Dendritic cell treated with granulocyte-macrophage colony-stimulating factor and Interleukin-4, amounts not matched to agents 40 ng/mL and 50 ng/mL, for 4 days (primary cell): ENCODE measurements at regions not wholly inside any gene's neighbourhood (a gene's known extent, or its start where the extent isn't known, plus 50 kb on each side); places are given as distances from the start of the nearest gene placed in this dataset.

Source experiments
- H3K27ac Mint-ChIP-seq: one replicate; pipeline ENCODE4 v1.8.0; 2022; ENCODE audit warnings: mild to moderate bottlenecking, mixed read lengths
- H3K27me3 Mint-ChIP-seq: one replicate; pipeline ENCODE4 v1.8.0; 2022; ENCODE audit warnings: mild to moderate bottlenecking, mixed read lengths
- H3K36me3 Mint-ChIP-seq: one replicate; pipeline ENCODE4 v1.8.0; 2022; ENCODE audit warnings: low read depth, mixed read lengths
- H3K4me1 Mint-ChIP-seq: one replicate; pipeline ENCODE4 v1.8.0; 2022; ENCODE audit warnings: low read depth, mixed read lengths
- H3K4me3 Mint-ChIP-seq: one replicate; pipeline ENCODE4 v1.8.0; 2022; ENCODE audit warnings: mild to moderate bottlenecking, moderate library complexity, mixed read lengths
- H3K9me3 Mint-ChIP-seq: one replicate; pipeline ENCODE4 v1.8.0; 2022; ENCODE audit warnings: mixed read lengths
- intact Hi-C: fragments of 100-400 bp; cut with micrococcal nuclease; formaldehyde crosslinking; loops from one replicate; pipeline ENCODE4 v1.15.0; 2022

DNA sequence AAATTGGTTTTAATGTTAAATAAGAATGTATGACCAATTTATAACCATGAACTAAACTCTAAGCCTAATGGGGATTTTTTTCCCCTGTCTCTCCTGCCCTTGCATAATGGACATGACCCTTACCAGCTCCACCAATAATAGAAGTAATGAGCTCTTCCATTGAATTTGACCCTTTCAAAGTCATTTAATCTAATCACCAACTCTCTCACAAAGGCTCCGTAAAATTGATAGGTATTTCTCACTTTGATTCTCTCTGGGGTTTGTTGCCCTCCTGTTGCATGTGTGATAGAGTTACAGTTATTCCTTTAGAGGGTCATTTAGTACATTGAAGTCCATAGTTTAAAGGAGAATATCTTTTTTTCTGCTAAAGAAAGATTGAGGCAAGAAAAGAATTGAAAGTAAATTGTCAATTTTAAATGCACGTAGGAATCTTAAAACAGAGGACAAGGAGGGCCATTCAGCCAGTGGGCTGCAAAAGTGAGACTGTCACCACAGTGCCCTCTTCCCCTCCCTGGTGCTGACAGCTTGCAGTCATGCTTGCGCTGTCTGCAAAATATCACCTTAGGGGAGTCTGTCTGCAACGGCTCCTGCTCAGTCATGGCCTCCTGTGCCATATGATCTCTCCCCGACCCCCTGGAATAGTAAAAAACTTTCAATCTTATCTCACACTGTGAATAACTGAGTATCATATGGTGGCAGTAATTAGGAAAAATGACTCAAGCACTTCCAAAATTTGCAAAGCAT lies 307.5 kb upstream of the GNPDA2 start:
- intact Hi-C loops, result no loop called here
- Mint-ChIP-seq H3K4me3 (no peak overlapping the region), H3K4me1 (no peaks in the 10 kb centered on the region), H3K9me3 (peaks cover 6% of the 10 kb centered on the region), H3K27me3 (no peaks in the 10 kb centered on the region), H3K27ac (no peak overlapping the region), H3K36me3 (no peaks in the 10 kb centered on the region)

DNA sequence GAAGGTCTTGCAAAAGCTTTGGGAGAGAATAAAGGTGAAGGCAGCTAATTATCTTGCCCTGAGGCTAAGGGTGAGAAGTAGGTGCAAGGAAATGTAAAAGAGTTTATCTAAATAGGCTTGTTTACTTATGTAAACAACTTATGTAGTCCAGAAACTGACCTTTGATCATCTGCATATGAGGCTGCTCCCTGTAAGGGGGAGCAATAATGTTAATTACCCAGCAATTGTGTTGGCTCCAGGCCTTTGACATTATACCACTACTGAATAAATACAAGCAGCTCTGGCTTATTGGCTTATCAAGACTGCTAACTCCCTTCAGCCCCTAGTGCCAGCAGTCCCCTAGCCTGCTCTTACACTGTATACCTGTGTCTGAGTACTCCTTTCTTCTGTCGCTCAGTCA lies 303.7 kb upstream of the GNPDA2 start:
- Mint-ChIP-seq H3K4me1 (no peaks in the 10 kb centered on the region), H3K36me3 (no peaks in the 10 kb centered on the region), H3K27me3 (no peaks in the 10 kb centered on the region), H3K9me3 (peaks cover 13% of the 10 kb centered on the region), H3K4me3 (no peak overlapping the region), H3K27ac (no peak overlapping the region)
- intact Hi-C loops, result no loop called here

DNA sequence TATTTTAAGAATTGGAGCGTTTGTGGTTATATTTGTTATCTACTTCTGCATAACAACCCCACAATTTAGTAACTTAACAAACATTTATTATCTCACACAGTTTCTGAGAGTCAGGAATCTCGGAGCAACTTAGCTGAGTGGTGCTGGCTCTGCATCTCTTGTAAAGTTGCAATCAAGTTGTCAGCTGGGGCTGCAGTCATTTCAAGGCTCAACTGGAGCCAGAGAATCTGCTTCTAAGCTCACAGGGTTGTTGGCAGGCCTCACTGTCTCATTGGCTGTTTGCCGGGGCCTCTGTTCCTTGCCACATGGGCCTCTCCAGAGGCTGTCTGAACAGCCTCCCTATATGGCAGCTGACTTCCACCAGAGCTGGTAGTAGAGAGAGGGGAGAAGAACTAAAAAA lies 281.2 kb upstream of the GNPDA2 start:
- intact Hi-C loops, result no loop called here
- Mint-ChIP-seq H3K27ac (no peak overlapping the region), H3K4me3 (no peak overlapping the region), H3K36me3 (no peaks in the 10 kb centered on the region), H3K4me1 (no peaks in the 10 kb centered on the region), H3K9me3 (peaks cover 8% of the 10 kb centered on the region), H3K27me3 (no peaks in the 10 kb centered on the region)

DNA sequence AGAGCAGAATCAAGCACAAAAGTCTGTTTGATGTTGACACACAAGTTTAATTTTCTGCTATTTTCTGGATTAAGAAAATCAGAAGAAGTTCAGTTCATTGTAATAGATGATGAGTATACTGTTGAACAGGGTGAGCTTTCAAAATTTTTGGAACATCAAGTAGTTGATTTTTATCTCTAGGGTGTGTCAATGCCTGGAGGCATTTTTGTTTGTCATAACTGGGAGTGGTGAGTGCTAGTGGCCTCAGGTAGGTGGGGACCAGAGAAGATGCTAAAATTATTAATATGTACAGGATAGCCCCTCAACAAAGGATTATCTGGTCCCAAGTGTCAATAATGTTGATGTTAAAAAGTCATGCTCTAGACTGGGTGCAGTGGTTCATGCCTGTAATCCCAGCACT lies 279.7 kb upstream of the GNPDA2 start:
- H3K4me3 Mint-ChIP-seq, result no peak overlapping the region
- intact Hi-C loops, result no loop called here
- no peaks in the 10 kb centered on the region for H3K27me3 Mint-ChIP-seq
- no peak overlapping the region for H3K27ac Mint-ChIP-seq
- H3K9me3 Mint-ChIP-seq, result peaks cover 8% of the 10 kb centered on the region
- no peaks in the 10 kb centered on the region for H3K4me1 Mint-ChIP-seq
- H3K36me3 Mint-ChIP-seq, result no peaks in the 10 kb centered on the region

DNA sequence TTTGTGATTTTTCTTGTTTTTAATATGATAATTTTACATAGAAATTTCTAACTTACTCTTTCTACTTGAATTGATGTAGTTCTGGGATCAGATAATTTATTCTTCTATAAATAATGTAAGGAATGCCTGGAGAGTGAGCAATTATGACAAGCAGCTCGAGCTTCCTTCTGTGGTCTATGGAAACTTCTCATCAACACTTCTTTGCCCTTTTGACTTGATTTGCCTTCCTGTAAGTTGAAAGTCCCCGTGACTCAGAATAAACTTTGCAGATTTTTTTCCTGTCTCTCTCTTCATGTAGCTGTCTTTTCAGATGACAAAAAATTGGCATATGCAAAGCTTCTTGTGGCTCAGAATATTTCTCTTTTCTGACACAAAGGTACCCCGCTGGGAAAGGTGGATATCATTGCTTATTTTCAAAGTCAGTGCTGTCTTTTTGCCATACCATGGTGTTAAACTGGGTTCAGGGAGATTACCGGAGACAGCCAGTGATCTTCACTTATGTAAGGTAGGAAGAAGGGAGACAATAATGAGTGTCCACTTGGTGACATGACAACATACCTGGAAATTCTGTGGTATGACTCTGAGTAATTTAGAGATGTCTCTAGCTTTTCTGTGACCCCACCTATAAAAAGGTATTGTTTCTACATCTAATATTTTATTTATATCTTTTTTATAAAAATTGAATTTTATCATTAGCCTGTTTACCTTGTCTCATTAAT lies 278.6 kb upstream of the GNPDA2 start:
- intact Hi-C loops, result no loop called here
- no peaks in the 10 kb centered on the region for H3K36me3 Mint-ChIP-seq
- H3K27ac Mint-ChIP-seq, result no peak overlapping the region
- no peak overlapping the region for H3K4me3 Mint-ChIP-seq
- no peaks in the 10 kb centered on the region for H3K27me3 Mint-ChIP-seq
- no peaks in the 10 kb centered on the region for H3K4me1 Mint-ChIP-seq
- H3K9me3 Mint-ChIP-seq, result peaks cover 8% of the 10 kb centered on the region

DNA sequence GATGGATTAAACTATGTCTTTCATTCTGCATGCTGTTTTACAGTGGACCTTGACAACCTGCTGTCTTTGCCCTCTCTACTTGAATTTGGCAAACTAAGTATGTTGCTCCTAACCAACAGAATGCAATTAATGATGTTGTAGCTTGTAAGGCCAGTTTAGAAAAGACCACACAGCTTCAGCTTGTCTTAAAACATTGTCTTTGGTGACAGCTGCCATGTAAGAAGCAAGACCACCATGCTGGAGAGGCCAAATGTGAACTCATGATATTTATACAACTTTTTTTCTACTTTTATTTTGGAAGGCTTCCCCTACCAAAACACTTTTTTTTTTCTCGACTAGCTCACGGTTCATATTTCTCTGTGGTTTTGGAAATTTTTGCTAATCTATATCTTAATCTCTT lies 278.0 kb upstream of the GNPDA2 start:
- no peaks in the 10 kb centered on the region for H3K27me3 Mint-ChIP-seq
- peaks cover 8% of the 10 kb centered on the region for H3K9me3 Mint-ChIP-seq
- intact Hi-C loops, result no loop called here
- no peaks in the 10 kb centered on the region for H3K36me3 Mint-ChIP-seq
- no peak overlapping the region for H3K27ac Mint-ChIP-seq
- no peak overlapping the region for H3K4me3 Mint-ChIP-seq
- H3K4me1 Mint-ChIP-seq, result no peaks in the 10 kb centered on the region

DNA sequence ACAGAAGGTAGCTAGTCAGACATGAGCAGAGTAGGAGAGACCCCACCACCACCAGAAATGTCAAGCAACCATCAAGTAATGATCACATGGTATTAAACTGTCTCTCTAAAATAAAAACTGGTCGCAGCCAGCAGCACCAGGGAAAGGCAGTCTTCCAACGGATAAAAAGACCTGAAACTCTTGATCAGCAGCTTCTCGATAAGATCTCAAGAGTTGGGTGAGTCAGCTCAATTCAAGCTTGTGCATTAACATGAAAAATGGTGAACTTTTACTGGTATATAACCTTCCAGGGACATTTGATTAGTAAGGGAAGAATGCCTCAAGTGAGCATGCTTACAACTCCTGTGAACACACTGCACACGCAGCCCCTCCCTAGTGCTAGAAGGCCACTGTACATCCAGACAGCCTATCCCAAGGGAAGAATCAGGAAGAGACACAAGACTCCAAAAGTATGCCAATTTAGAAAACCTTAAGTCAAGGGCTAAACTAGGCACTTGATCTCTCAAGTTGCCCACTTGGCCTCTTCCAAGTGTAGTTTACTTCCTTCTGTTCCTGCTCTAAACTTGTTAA lies 270.0 kb upstream of the GNPDA2 start:
- Mint-ChIP-seq H3K4me1 (no peaks in the 10 kb centered on the region), H3K27me3 (no peaks in the 10 kb centered on the region)
- intact Hi-C loops, result no loop called here

DNA sequence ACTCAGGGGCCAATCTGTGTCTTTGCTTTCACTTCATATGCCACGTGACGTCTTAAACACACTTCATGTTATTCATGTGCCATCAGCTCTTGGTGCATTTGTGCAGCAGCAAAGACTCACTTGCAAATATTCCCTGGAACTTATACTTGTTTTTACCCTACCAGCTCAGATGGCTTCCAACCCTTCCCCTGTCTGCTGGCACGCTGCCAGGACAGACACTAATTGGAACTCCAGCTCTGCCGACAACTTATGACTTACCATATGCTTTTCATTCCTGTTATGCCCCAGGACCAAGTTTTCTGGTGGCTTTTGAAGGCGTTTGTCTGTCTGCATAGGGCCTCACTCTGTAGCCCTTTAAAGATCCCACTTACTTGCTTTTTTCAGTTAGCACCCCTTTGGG lies 261.7 kb upstream of the GNPDA2 start:
- H3K27me3 Mint-ChIP-seq, result no peaks in the 10 kb centered on the region
- H3K36me3 Mint-ChIP-seq, result no peaks in the 10 kb centered on the region
- H3K4me1 Mint-ChIP-seq, result no peaks in the 10 kb centered on the region
- no peak overlapping the region for H3K27ac Mint-ChIP-seq
- H3K4me3 Mint-ChIP-seq, result no peak overlapping the region
- intact Hi-C loops, result no loop called here
- H3K9me3 Mint-ChIP-seq, result peaks cover 27% of the 10 kb centered on the region

More for the DNA sequence above, 270.0 kb upstream of the GNPDA2 start:
- H3K9me3 Mint-ChIP-seq, result peaks cover 7% of the 10 kb centered on the region
- no peak overlapping the region for H3K4me3 Mint-ChIP-seq
- no peaks in the 10 kb centered on the region for H3K36me3 Mint-ChIP-seq
- H3K27ac Mint-ChIP-seq, result no peak overlapping the region

DNA sequence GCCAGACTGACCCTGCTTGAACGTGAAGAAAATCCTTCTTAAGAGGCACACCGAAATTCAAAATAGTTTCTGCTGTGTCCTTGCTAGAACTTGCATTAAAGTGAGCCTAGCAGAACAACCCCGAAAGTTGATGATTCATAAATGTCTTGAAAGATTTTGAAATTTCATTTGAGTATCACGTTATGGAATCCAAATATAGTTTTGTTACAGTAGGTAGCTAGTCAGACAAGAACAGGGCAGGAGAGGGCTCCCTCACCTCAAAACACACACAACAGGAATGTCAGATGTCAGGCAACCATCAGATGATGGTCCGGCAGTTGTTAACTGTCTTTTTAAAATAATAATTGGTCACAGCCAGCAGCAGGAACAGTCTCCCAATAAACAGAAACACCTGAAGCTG lies 259.6 kb upstream of the GNPDA2 start:
- H3K4me1 Mint-ChIP-seq, result no peaks in the 10 kb centered on the region

DNA sequence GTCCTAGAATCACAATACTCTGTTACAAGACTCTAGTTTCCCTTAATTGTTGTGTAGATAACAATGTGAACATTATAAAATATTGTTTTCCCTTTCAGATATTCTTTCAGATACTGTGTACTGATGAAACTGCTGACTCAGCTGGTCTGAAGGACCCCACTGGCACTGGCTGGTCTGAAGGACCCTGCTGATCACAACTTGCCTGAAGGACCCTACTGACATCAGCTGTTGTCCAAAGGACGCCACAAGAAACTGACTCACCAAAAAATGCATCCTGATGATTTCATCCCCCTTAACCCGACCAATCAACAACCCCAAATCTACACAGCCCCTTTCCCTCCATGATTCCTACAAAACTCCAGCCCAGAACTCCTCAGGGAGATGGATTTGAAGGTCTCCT lies 258.8 kb upstream of the GNPDA2 start:
- Mint-ChIP-seq H3K36me3 (no peaks in the 10 kb centered on the region), H3K4me3 (no peak overlapping the region), H3K27ac (no peak overlapping the region), H3K9me3 (peaks cover 26% of the 10 kb centered on the region), H3K4me1 (no peaks in the 10 kb centered on the region), H3K27me3 (no peaks in the 10 kb centered on the region)
- intact Hi-C loops, result no loop called here

More for the DNA sequence above, 259.6 kb upstream of the GNPDA2 start:
- H3K4me3 Mint-ChIP-seq, result no peak overlapping the region
- peaks cover 27% of the 10 kb centered on the region for H3K9me3 Mint-ChIP-seq
- no peaks in the 10 kb centered on the region for H3K27me3 Mint-ChIP-seq
- intact Hi-C loops, result no loop called here
- H3K36me3 Mint-ChIP-seq, result no peaks in the 10 kb centered on the region
- H3K27ac Mint-ChIP-seq, result no peak overlapping the region

DNA sequence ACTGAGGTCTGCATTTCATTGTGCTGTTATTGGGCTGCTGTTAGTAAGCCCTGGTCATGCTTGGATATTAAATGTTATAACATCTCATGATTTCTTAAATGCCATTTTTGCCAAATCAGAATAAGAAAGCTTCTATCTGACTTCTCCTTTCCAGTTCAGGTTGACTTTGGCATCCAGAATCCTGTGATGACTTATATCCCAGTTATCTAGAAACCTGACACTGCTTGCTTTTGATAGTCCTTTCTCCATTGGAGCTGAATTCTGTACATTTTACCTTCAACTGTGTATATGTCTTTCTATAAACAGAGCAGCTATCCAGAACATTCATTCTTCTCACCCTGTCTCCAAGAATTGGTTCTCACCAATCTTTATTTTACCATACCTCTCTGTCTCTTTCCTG lies 257.7 kb upstream of the GNPDA2 start:
- H3K27ac Mint-ChIP-seq, result no peak overlapping the region
- no peaks in the 10 kb centered on the region for H3K4me1 Mint-ChIP-seq
- no peaks in the 10 kb centered on the region for H3K27me3 Mint-ChIP-seq
- no peak overlapping the region for H3K4me3 Mint-ChIP-seq
- intact Hi-C loops, result no loop called here
- no peaks in the 10 kb centered on the region for H3K36me3 Mint-ChIP-seq
- peaks cover 18% of the 10 kb centered on the region for H3K9me3 Mint-ChIP-seq

DNA sequence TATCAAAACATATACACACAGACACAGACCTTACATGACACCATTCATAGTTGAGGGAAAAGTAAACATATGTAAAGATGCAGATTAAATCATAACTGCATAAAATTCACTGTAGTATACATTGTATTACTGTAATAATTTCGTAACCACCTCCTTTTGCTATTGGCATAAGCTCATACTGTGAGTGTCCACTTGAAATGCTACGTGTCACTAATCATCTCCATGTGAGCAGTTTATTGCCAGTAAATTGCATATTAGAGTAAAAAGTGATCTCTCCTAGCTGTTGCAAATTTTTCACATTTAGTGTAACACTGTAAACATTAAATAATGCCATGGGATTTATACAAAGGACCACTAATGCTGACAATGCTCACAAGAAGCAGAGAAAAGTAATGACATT lies 256.7 kb upstream of the GNPDA2 start:
- H3K27ac Mint-ChIP-seq, result no peak overlapping the region
- no peaks in the 10 kb centered on the region for H3K27me3 Mint-ChIP-seq
- H3K9me3 Mint-ChIP-seq, result peaks cover 10% of the 10 kb centered on the region
- no peaks in the 10 kb centered on the region for H3K4me1 Mint-ChIP-seq
- intact Hi-C loops, result no loop called here
- H3K36me3 Mint-ChIP-seq, result no peaks in the 10 kb centered on the region
- no peak overlapping the region for H3K4me3 Mint-ChIP-seq

DNA sequence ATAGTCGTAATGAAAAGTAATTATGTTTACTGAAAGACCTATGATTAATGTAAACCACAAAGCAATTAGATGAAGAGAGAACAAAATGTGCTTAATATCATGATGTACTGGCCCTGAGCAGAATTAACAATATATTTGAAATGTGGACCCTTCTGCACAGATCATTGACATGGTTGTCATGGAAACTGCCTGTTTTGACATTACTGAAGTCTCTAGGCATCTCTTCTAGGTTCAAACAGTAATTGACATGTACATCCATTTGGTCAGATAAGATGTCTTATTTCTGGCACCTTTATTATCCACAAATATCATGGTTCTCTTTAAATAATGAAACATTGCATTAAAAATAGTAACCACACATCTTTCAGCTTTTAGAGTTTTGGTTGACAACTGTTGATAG lies 251.7 kb upstream of the GNPDA2 start:
- intact Hi-C loops, result no loop called here
- H3K4me1 Mint-ChIP-seq, result no peaks in the 10 kb centered on the region
- H3K27ac Mint-ChIP-seq, result no peak overlapping the region
- H3K36me3 Mint-ChIP-seq, result no peaks in the 10 kb centered on the region
- H3K4me3 Mint-ChIP-seq, result no peak overlapping the region
- no peaks in the 10 kb centered on the region for H3K27me3 Mint-ChIP-seq
- peaks cover 8% of the 10 kb centered on the region for H3K9me3 Mint-ChIP-seq

DNA sequence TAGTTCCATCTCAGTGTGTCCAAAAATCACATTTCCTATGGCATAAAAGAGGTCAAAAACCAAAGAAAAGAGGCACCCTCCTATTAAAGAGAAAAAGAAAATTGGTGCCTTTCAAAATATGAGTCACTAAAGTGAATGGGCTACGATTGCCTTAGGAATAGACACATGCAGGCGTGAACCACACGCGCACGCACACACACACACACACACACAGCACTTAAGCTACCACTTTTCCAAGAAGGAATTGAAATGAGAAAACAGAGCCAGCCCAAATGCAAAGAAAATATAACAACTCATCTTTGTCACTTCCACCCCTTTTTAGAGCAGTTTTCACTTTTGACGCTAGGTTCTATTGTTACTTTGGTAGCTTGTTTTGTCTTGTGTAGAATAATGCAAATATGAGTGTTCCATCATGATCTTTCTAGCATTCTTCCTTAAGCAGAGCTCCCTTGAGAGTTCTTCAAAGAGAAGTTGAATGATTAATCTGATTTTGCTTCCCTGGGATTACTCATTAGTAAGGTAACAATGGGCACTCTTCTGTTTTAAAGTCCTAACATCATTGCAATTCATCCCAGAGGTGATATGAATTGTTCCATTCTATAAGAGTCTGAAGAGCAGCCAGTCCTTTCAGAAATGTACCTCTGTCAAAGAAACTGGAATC lies 239.2 kb upstream of the GNPDA2 start:
- Mint-ChIP-seq H3K4me1 (no peaks in the 10 kb centered on the region), H3K27ac (no peak overlapping the region), H3K36me3 (no peaks in the 10 kb centered on the region), H3K4me3 (no peak overlapping the region), H3K27me3 (no peaks in the 10 kb centered on the region), H3K9me3 (peaks cover 38% of the 10 kb centered on the region)
- intact Hi-C loops, result no loop called here
